ENCODE measurements at regions not wholly inside any gene's neighbourhood (a gene's known extent, or its start where the extent isn't known, plus 50 kb on each side); places are given as distances from the start of the nearest gene placed in this dataset.

DNA sequence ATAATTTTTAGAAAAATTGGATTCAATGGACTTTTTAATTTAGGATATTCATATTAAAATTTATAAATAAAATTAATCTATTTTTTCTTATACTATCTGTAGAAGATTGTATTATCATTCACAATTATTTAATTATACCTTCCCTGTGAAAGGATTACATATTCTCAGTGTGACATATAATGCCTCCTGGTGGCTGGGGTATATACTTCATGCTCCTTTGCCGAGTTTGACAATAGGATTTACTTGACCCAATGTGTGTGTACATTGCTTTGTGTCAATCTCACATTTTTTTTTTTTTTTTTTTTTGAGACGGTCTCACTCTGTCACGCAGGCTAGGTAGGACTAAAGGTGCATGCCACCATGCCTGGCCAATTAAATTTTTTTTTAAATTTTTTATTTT, 230.0 kb upstream of the CHD6 start:
- no peaks in the 10 kb centered on the region for H3K9me3 Mint-ChIP-seq
- no peaks in the 10 kb centered on the region for H3K36me3 Mint-ChIP-seq
- ATAC-seq (ENCODE audit: low read depth) = no peak
- POLR2A ChIA-PET = no interaction called here
- no peaks in the 10 kb centered on the region for H3K27me3 Mint-ChIP-seq
- H3K4me3 Mint-ChIP-seq = no peak overlapping the region
- no peak overlapping the region for H3K27ac Mint-ChIP-seq
- no peak for DNase-seq
- H3K4me1 Mint-ChIP-seq = no peaks in the 10 kb centered on the region

DNA sequence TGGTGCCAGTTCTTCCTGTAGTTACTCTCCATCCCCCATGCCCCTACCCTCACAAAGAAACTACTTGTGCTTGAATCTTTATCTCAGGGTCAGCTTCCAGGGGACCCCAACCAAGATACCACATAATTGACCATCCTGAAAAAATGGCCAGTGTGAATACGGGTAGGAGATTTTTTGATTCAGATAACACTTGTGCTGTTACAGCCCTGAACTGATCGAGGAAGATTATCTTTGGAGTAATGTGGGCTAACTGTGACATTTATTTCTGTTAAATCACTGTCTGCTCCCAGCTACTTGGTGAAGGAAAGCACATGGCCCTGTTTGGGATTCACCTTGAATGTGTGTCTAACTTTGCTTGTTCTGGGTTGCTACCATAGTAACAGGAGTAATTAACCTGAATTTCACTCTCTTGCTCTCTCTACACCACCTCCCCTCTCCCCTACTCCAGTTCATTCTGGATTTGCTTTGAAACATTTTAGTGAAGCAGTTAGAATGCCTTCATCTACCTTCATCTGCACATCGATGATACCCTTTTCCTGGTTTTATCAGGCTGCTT, 219.6 kb upstream of the CHD6 start:
- POLR2A ChIA-PET = no interaction called here
- no peak for ATAC-seq (ENCODE audit: low read depth)
- no peak for DNase-seq
- no peak overlapping the region for H3K27ac Mint-ChIP-seq
- H3K9me3 Mint-ChIP-seq = no peaks in the 10 kb centered on the region
- H3K4me3 Mint-ChIP-seq = no peak overlapping the region
- no peaks in the 10 kb centered on the region for H3K4me1 Mint-ChIP-seq
- H3K36me3 Mint-ChIP-seq = no peaks in the 10 kb centered on the region
- no peaks in the 10 kb centered on the region for H3K27me3 Mint-ChIP-seq

DNA sequence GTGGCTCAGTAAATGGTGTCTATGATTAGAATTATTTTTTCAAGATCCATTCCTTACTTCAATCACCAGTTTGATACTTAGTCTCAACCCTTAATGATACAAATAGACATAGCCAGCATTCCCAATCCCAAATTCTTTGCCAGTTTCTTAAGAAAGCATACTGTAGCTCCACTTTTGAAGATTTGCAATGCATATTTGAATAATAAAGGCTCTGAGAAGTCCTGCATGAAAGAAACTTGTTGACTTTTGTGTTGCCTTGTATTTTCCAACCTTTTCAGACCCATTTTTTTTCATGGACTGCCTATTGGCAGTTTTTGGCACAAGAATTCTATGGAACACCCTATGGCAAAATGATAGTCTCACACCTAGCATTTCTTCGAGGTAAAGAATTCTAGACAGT, 215.6 kb upstream of the CHD6 start:
- ATAC-seq (ENCODE audit: low read depth) (no peak), DNase-seq (no peak)
- Mint-ChIP-seq H3K27me3 (peaks cover 3% of the 10 kb centered on the region), H3K4me1 (no peaks in the 10 kb centered on the region), H3K27ac (no peak overlapping the region), H3K9me3 (no peaks in the 10 kb centered on the region), H3K4me3 (no peak overlapping the region), H3K36me3 (no peaks in the 10 kb centered on the region)
- POLR2A ChIA-PET = no interaction called here

GRCh38 chr20:41830702-41831101, 212.5 kb upstream of the CHD6 start:
- H3K27me3 Mint-ChIP-seq = peaks cover 3% of the 10 kb centered on the region
- H3K4me3 Mint-ChIP-seq = no peak overlapping the region
- POLR2A ChIA-PET = no interaction called here
- ATAC-seq (ENCODE audit: low read depth) = no peak
- no peaks in the 10 kb centered on the region for H3K9me3 Mint-ChIP-seq
- H3K4me1 Mint-ChIP-seq = no peaks in the 10 kb centered on the region
- no peaks in the 10 kb centered on the region for H3K36me3 Mint-ChIP-seq
- no peak for DNase-seq
- no peak overlapping the region for H3K27ac Mint-ChIP-seq

DNA sequence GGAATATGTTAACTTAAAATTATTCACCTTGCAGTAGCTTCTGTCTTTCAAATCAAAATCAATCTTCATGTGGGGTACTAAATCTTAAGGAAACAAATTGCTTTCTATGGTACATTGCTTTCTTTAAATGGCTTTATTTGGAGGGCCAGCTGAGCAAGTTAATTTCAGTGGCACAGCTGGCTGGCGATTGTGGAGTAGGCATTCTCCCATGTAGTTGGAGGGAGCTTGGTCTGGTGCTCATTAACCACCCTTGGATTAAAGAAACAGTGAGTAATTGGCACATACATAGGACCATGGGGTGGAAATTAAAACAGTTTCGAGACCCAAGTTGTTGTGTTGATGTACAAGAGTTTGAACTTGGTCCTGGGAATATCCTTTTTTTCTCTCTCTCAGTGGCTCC, 201.3 kb upstream of the CHD6 start:
- H3K4me1 Mint-ChIP-seq = no peaks in the 10 kb centered on the region
- H3K36me3 Mint-ChIP-seq = no peaks in the 10 kb centered on the region
- H3K9me3 Mint-ChIP-seq = no peaks in the 10 kb centered on the region
- POLR2A ChIA-PET = no interaction called here
- no peak for ATAC-seq (ENCODE audit: low read depth)
- no peak overlapping the region for H3K27ac Mint-ChIP-seq
- DNase-seq = no peak
- H3K27me3 Mint-ChIP-seq = peaks cover 4% of the 10 kb centered on the region
- H3K4me3 Mint-ChIP-seq = no peak overlapping the region

GRCh38 chr20:41818991-41819390, 200.8 kb upstream of the CHD6 start:
- Mint-ChIP-seq H3K27me3 (peaks cover 4% of the 10 kb centered on the region), H3K36me3 (no peaks in the 10 kb centered on the region), H3K9me3 (no peaks in the 10 kb centered on the region), H3K4me3 (no peak overlapping the region), H3K4me1 (no peaks in the 10 kb centered on the region), H3K27ac (no peak overlapping the region)
- no peak for DNase-seq
- POLR2A ChIA-PET = no interaction called here
- ATAC-seq (ENCODE audit: low read depth) = no peak

DNA sequence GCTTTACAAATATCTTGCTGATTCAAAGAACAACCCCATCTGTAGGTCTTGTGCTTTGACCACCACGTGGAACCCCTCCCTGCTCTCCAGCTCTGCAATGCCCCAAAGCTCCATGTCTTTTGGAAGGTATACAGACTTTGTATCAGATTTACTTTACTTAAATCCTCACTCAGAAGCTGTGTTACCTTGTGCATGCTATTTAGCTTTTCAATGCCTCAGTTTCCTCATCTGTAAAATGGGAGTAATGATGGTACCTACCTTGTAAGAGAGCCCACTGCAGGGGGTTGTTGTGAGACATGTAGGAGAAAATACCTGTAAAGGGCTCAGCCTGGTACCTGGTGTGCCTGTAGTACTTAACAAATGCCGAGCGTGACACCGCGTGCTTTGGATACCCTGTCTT, 200.2 kb upstream of the CHD6 start:
- Mint-ChIP-seq H3K9me3 (no peaks in the 10 kb centered on the region), H3K36me3 (no peaks in the 10 kb centered on the region), H3K4me3 (no peak overlapping the region), H3K4me1 (no peaks in the 10 kb centered on the region), H3K27me3 (peaks cover 4% of the 10 kb centered on the region), H3K27ac (no peak overlapping the region)
- POLR2A ChIA-PET = no interaction called here
- DNase-seq (no peak), ATAC-seq (ENCODE audit: low read depth) (no peak)

- Mint-ChIP-seq H3K27me3 (peaks cover 3% of the 10 kb centered on the region), H3K36me3 (no peaks in the 10 kb centered on the region), H3K9me3 (peaks cover 5% of the 10 kb centered on the region), H3K27ac (no peak overlapping the region), H3K4me1 (no peaks in the 10 kb centered on the region), H3K4me3 (no peak overlapping the region)
- ATAC-seq (ENCODE audit: low read depth) (no peak), DNase-seq (no peak)
- POLR2A ChIA-PET = no interaction called here
Measured at GRCh38 chr20:41811456-41811855, 193.3 kb upstream of the CHD6 start.

DNA sequence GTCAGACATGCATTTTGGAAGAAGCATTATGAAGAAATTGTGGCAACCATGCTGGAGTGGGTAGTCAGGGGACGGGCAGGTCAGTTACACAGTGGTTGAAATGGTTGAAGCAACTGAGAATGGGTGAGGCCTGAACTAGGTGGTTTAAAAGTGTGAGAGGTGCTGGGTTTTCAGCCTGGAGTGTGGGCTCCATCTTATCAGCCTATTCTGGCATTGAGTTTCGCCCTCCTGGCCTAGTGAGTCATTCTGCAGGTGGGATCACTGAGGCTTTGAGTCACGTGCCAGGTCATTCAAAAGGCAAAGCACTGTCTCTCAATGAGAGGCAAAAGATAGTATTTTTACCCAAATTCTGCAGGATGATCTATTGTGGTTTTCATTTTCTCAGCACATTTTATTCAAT, 181.9 kb upstream of the CHD6 start:
- no peaks in the 10 kb centered on the region for H3K4me1 Mint-ChIP-seq
- H3K27ac Mint-ChIP-seq = no peak overlapping the region
- ATAC-seq (ENCODE audit: low read depth) = no peak
- peaks cover 2% of the 10 kb centered on the region for H3K9me3 Mint-ChIP-seq
- no peak for DNase-seq
- peaks cover 4% of the 10 kb centered on the region for H3K27me3 Mint-ChIP-seq
- POLR2A ChIA-PET = no interaction called here
- no peaks in the 10 kb centered on the region for H3K36me3 Mint-ChIP-seq
- H3K4me3 Mint-ChIP-seq = no peak overlapping the region

DNA sequence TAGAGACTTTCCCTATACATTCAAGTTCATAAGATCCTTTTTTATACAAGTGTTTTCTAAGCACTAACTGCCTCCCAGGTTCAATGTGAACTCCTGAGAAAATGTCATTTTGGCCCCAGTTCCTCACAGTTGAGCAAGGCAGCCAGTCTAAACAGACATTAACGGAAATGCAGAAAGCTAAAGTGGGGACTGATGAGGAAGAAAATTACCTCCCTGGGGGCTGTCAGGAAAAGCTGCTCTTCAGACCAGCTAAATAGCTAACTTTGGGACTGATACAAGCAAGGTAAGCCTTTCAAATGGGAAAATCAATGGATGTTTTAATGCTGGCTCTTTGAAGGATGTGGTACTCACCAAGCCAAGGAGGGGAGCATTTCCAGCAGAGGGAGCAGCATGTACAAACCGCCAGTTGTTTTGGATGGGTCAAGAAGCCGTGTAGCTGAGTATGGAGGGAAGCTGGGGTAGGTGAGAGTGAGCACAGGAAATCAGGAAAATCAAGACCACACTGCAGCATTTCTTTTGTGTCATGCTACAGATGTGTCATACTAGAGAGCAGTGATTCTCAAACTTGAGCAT, 180.8 kb upstream of the CHD6 start:
- no peaks in the 10 kb centered on the region for H3K36me3 Mint-ChIP-seq
- POLR2A ChIA-PET = no interaction called here
- no peak overlapping the region for H3K27ac Mint-ChIP-seq
- peaks cover 2% of the 10 kb centered on the region for H3K9me3 Mint-ChIP-seq
- DNase-seq (no peak), ATAC-seq (ENCODE audit: low read depth) (no peak)
- H3K4me3 Mint-ChIP-seq = no peak overlapping the region
- H3K4me1 Mint-ChIP-seq = no peaks in the 10 kb centered on the region
- H3K27me3 Mint-ChIP-seq = peaks cover 2% of the 10 kb centered on the region

DNA sequence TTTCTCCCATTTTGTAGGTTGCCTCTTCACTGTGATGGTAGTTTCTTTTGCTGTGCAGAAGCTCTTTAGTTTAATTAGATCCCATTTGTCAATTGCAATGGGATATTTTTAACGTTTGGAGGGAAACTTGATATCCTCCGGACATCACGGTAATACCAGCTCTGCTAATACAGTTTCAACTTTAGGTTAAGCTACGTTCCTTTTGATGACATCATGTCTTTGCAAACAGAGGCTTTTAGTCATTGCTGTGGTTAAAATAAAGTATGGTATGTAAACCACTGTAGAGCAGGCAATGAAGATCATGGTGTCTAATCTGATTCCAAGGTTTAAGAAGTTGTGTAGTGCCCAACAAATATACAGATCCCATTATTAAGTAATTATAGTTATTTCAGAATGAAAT, 168.0 kb upstream of the CHD6 start:
- Mint-ChIP-seq H3K9me3 (no peaks in the 10 kb centered on the region), H3K4me1 (no peaks in the 10 kb centered on the region), H3K27ac (no peak overlapping the region), H3K4me3 (no peak overlapping the region), H3K27me3 (no peaks in the 10 kb centered on the region), H3K36me3 (no peaks in the 10 kb centered on the region)
- no peak for DNase-seq
- ATAC-seq (ENCODE audit: low read depth) = no peak
- POLR2A ChIA-PET = no interaction called here

- Mint-ChIP-seq H3K4me1 (no peaks in the 10 kb centered on the region), H3K27me3 (no peaks in the 10 kb centered on the region), H3K4me3 (no peak overlapping the region), H3K36me3 (no peaks in the 10 kb centered on the region), H3K9me3 (no peaks in the 10 kb centered on the region), H3K27ac (no peak overlapping the region)
- DNase-seq (no peak), ATAC-seq (ENCODE audit: low read depth) (no peak)
- POLR2A ChIA-PET = no interaction called here
Measured at GRCh38 chr20:41784209-41784958, 166.2 kb upstream of the CHD6 start.

DNA sequence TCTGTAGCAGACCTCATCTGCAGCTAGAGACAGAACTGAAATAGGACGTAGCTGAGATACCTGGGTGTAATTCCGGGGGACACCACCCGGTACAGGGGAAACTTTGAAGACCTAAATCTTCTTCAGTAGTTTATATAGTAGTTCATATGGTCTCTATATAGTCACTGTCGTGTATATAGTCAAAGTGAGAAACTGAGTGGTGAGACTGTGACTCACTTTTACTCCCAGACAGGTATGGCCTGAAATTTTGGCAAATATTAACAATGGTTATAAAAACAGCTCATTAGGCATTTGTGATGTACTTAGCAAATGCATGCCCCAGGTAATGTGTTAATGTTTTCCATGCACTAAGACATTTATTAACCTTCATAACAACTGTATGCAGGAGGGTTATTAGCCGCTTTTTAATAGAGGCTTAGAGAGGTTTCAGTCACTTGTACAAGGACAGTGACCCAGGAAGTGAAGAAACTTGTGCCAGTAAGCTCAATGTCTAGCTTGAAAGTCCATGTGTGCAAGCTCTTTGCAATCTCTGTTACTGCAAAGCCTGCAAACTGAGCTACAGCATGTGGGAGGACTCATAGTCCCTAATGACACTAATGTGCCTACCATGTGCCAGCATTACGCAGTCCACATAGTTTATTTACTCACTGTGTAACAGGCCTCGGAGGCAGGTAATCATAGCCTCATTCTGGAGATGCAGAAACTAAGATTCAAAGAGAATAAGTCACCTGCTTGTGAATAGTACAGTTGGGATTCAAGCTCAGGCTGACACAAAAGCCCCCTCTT, 165.4 kb upstream of the CHD6 start:
- no peak overlapping the region for H3K27ac Mint-ChIP-seq
- DNase-seq (no peak), ATAC-seq (ENCODE audit: low read depth) (no peak)
- H3K36me3 Mint-ChIP-seq = no peaks in the 10 kb centered on the region
- H3K27me3 Mint-ChIP-seq = no peaks in the 10 kb centered on the region
- POLR2A ChIA-PET = no interaction called here
- H3K9me3 Mint-ChIP-seq = no peaks in the 10 kb centered on the region
- no peak overlapping the region for H3K4me3 Mint-ChIP-seq
- H3K4me1 Mint-ChIP-seq = no peaks in the 10 kb centered on the region
